ENCODE measurements at regions not wholly inside any gene's neighbourhood (a gene's known extent, or its start where the extent isn't known, plus 50 kb on each side); places are given as distances from the start of the nearest gene placed in this dataset.

DNA sequence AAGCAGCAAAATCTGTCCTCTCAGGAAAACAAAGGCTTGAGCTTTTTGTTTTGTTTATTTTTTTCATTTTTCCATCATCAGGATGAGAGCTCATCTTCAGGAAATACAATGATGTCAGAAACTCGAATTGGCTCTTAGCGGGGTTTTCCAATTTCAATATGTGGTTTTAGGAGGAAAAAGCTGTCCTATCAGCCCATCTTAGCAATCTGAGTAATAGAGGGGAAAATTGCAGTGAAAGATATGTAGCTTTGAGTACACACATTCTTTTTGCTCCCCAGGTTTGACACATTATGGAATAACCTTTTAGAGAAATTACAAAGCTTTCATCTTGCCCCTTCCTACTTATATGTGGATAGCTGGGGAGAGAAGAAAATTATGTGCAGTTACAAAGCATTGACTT lies 113.6 kb upstream of the MYO3A start:
- TF ChIP-seq, protein P1, sequence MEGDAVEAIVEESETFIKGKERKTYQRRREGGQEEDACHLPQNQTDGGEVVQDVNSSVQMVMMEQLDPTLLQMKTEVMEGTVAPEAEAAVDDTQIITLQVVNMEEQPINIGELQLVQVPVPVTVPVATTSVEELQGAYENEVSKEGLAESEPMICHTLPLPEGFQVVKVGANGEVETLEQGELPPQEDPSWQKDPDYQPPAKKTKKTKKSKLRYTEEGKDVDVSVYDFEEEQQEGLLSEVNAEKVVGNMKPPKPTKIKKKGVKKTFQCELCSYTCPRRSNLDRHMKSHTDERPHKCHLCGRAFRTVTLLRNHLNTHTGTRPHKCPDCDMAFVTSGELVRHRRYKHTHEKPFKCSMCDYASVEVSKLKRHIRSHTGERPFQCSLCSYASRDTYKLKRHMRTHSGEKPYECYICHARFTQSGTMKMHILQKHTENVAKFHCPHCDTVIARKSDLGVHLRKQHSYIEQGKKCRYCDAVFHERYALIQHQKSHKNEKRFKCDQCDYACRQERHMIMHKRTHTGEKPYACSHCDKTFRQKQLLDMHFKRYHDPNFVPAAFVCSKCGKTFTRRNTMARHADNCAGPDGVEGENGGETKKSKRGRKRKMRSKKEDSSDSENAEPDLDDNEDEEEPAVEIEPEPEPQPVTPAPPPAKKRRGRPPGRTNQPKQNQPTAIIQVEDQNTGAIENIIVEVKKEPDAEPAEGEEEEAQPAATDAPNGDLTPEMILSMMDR (IDR thresholded peaks at IDR 0.05) = no peak
- TF ChIP-seq ZFX (IDR thresholded peaks at IDR 0.05; ENCODE audit: borderline replicate concordance) = no peak

Data from 22Rv1 (cell line).